Right renal cortex interstitium (tissue), 3 donors: ENCODE measurements at regions not wholly inside any gene's neighbourhood (a gene's known extent, or its start where the extent isn't known, plus 50 kb on each side); places are given as distances from the start of the nearest gene placed in this dataset.

ENCODE experiments used
- DNase-seq, 3 donors: peaks; one replicate each; pipeline ENCODE4 v3.0.0-alpha.2; 2013; ENCODE audit warnings: low read depth in 3 of 3, low spot score in 2 of 3

DNA sequence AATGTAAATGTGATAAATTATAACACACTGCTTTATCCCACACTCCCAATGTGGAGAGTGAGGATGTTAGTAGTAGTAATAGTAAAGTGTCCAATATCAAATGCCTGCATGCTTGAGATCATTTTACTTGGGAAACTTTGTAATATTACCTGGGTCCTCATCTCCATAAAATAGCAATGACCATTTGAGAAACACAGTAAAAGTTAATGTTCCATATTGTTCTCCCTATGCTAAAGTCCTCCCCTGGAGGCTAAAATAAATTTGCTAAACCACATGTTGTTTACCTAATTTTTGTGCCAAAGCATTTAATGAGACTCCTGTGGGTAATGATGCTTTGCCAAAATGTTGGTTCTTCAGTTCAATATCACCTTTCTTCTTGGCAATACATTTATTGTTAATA lies 291.2 kb downstream of the CDH10 start:
- DNase-seq, result peak; percentile 40 to 47 (median 41)

- DNase-seq, result no peak
Observed at GRCh38 chr5:24363789-24364481, 280.8 kb downstream of the CDH10 start.

GRCh38 chr5:24364711-24365110 lies 280.1 kb downstream of the CDH10 start:
- no peak for DNase-seq

DNA sequence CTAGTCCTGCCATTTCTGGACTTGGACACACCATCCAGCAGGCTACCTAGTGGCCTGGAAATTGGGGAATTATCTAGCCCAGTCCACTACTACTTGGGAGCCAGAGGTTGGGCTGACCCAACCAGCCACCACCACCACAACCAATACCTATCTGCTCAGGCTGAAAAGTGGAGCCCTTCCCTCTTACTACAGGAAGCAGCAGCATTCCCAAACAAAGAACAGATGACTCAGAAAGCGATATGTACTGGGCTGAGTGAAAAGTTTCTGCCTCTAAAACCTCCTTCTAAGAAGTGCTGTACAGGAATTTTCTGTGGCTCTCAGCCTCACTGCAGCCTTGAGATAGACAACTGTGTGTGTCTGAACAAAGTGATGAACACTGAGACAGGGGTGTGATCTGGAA lies 279.4 kb downstream of the CDH10 start:
- DNase-seq, result no peak

- DNase-seq, result no peak
Observed at GRCh38 chr5:24367216-24367615, 277.6 kb downstream of the CDH10 start.

DNA sequence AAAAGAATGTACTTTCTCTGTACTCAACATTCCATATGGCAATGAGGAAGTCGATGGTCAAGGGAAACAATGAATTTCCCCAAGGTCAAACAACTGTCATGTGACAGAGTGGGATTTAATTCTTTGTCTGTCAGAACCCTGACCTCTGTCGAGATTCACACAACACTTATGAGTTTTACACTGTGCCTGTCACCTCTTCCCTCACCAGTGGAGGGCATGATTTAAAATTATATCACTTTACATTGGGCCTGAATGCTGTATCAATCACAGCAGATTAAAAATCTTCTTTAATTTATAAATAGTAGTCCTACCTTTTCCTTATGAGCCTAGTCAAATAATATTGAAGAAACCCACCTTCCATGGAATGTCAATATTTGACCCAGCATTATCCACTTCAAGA lies 276.7 kb downstream of the CDH10 start:
- no peak for DNase-seq

DNA sequence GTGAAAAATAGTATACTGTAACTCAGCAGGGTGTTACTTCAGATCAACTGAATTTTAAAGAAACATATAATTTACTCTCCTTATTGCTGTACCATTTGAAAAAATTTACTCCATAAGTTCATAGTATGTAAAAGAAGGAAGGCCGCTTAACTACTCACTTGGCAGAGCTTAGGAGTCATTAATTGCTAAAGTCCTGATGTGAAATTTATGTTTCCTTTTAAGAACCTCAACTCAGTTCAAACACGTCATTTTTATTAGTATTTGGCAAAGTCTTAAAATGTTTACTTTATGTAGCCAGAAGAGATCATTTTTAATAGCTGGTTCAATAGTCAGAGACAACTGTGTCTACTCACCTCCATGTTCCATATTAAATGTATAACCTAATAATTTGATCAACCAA lies 268.6 kb downstream of the CDH10 start:
- no peak for DNase-seq

GRCh38 chr5:24376616-24377015 lies 268.2 kb downstream of the CDH10 start:
- no peak for DNase-seq

DNA sequence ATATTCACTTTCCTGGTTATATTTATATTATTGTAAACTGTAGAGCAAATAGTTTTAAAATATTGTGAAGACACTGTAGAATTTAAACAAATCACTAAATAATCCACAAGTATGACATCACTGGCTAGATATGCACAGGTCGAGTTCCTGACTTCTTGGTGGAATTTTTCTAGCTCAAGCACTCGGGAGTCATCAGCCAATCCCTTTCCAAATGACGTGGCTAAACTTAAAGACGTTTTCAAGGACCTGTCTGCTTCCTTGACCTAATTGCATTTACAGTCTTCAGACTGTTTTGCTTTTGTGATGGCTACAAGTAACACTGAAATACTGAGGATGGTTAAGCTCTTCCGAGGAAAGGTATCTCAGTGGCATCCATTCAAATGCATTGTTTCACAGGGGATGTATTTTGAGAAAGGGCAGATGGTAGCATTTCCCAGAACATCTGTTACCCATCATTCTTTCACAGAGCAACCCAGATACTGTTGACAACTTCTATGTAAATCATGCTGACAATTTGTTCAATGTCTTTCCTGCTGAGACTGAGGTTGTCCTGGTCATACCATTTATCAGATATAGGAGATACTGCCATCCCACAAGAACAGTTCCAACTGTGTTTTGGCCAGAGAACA lies 262.8 kb downstream of the CDH10 start:
- no peak for DNase-seq

DNA sequence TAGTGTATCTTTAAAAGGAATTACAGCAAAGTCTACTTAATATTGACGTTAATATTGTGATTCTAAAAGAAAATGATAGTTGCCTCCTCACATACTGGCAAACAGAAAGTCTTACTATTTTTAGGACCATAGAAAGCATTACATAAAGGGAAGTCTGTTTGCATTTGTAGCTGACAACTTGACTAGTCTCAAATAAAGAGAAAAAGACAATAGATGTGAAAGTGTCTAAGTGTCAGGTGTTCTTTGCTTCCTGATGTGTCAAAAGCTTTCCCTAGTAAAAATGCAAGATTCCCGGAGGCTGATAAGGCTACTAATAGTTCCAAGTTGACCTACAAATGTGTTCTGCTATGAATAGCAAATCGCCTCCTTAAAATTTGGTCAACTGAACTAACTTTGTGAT lies 259.7 kb downstream of the CDH10 start:
- DNase-seq, result no peak

GRCh38 chr5:24385617-24386016 lies 259.2 kb downstream of the CDH10 start:
- DNase-seq, result no peak

DNA sequence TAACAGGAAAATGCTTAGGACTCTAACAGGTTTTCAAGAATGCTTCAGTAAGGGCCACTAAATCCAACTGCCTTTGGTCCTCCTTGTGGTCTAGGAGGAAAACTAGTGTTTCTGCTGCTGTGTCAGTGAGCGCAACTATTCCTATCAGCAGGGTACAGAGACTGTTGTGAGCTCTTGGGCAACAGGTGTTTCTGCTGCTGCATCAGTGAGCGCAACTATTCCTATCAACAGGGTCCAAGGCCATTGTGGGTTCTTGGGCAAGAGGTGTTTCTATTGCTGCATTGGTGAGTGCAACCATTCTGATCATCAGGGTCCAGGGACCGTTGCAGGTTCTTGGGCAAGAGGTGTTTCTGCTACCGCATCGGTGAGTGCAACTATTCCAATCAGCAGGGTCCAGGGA lies 256.3 kb downstream of the CDH10 start:
- no peak for DNase-seq

GRCh38 chr5:24389968-24390367 lies 254.8 kb downstream of the CDH10 start:
- no peak for DNase-seq

DNA sequence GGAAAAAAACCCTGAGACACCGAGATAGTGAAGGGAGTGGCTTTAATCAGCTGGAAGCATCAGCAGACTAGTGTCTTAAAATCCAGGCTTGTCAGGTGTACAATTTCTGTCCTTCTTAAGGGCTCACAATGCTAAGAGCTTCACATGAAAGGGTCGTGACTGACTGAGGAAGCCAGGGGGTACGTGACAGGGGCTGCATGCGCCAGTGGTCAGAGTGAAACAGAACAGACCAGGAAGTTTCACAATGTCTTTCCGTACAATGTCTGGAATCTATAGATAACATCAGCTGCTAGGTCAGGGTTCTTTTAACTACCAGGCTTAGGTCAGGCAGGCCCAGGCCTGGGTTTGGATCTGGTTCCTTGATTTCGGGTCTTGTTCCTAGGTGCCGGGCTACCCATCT lies 253.0 kb downstream of the CDH10 start:
- no peak for DNase-seq

GRCh38 chr5:24397601-24398000 lies 247.2 kb downstream of the CDH10 start:
- no peak for DNase-seq

DNA sequence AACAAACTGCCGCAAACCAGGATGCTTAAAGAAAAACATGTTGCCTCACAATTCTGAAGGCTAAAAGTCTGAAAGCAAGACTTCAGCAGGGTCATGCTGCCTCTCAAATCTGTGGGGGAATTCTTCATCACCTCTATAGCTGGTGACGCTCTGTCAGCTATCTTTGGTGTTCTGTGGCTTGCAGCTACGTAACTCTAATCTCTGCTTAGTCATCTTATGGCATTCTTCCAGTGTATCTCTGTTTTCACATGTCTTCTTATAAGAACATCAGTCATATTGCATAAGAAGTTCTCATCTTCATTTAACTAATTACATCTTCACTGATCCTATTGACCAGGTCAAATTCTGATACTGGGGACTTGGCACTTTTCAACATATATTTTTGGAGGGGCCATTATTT lies 243.0 kb downstream of the CDH10 start:
- no peak for DNase-seq

- no peak for DNase-seq
Observed at GRCh38 chr5:24407466-24407865, 237.3 kb downstream of the CDH10 start.

GRCh38 chr5:24428345-24428744 lies 216.4 kb downstream of the CDH10 start:
- no peak for DNase-seq

- no peak for DNase-seq
Observed at GRCh38 chr5:24433555-24433954, 211.2 kb downstream of the CDH10 start.
